ENCODE measurements at regions not wholly inside any gene's neighbourhood (a gene's known extent, or its start where the extent isn't known, plus 50 kb on each side); places are given as distances from the start of the nearest gene placed in this dataset.
"Not testable (repeated sequence)": the region's sequence is repeated elsewhere in the genome, so short reads cannot be mapped to it uniquely, and the experiment has no call there.

DNA sequence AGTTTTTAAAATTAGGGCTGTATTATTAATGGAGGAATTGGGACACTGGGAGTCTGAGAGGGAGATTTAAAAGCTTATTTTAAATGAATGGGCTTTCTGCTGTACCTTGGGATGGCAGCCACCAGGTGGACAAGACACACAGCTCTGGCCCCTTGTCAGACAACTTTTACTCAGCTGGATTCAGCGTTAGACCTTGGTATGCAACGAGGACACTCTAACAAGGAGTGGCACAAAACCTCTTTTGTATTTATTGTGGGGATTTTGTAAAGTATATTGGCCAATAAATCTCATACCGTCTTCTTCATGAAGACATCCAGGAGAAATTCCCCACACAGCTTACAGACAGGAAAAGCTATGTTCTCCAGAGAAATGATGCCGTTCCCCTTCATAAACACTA, 105.7 kb downstream of the LCA5 start:
- no peak for DNase-seq

- DNase-seq = no peak
Observed at GRCh38 chr6:79430913-79431536, 106.2 kb downstream of the LCA5 start.

DNA sequence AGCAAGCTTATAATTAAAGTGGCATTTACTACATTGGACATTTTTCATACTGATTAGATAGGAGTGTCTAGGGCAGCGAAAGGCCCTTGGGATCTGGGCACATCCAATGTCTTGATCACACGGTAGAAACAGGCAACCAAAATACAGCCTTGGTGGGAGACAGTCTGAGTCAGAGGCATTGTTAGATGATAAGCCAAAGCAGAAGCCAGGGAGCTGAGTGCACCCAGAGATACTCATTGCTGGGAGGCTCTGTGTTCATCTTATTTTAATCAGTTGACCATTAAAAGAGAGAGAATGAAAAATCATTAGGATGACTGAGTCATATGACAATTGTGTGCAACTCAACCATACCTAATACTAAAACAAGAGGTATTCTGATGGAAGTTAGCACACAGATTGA, 109.5 kb downstream of the LCA5 start:
- no peak for DNase-seq

GRCh38 chr6:79426625-79427278, 110.5 kb downstream of the LCA5 start:
- DNase-seq = no peak

GRCh38 chr6:79425589-79426311, 111.5 kb downstream of the LCA5 start:
- DNase-seq = no peak

DNA sequence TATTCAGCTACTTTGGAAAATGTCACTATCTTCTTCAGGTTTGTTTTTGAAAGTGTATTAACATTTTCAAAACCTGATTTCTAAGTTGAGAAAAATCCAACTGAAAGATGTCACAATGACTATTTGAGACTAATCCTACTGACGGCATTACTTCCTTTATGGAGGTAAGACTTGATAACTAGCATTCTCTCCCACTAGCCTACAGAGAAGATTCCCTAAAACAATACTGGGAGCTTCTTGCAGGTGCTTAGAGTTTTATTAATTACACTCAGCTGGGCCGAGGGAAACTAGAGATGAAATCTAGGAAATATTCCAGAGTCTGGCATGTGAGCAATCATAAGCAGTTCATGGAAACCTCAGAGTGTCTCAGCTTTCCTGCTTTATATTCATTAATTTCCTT, 114.0 kb downstream of the LCA5 start:
- no peak for DNase-seq

DNA sequence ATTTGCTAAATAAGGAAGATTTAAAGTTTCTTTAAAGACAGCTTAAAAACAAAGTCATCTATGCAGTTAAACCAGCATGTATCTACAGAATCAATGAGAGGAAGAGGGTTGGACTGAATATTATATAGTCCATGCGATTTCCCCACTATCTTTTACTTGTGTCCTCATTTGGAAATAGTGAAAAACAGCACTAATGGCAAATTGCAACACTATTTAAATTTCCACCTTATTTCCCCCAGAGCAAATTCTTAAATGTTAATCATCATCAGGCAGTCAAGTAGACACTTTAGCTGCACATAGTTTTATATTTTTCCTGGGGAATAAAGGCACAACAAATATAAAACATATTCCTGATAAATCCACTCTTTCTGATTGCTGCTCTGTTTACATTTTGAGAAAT, 114.6 kb downstream of the LCA5 start:
- no peak for DNase-seq

GRCh38 chr6:79421707-79422484, 115.3 kb downstream of the LCA5 start:
- DNase-seq = peak; percentile 88

GRCh38 chr6:79421001-79421411, 116.2 kb downstream of the LCA5 start:
- no peak for DNase-seq

DNA sequence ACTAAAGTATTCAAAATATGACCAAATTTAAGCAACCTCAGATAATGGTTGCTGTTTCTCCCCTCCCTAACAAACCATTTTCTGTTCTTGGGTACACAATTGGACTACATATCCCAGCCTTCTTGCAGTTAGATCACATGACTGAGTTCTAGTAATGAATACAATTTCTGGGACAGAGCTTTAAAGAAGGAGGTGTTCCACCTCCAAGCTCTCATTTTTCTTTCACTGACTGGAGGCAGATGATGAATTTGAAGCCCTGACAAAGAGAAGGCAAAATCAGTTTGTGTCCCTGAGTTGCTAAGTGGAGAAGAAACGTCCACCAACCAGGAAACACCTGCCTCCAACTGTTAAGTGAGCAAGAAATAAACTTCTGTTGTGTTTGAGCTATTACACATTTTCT, 117.2 kb downstream of the LCA5 start:
- no peak for DNase-seq

GRCh38 chr6:79416931-79417330, 120.3 kb downstream of the LCA5 start:
- no peak for DNase-seq

GRCh38 chr6:79413562-79414002, 123.6 kb downstream of the LCA5 start:
- no peak for DNase-seq

GRCh38 chr6:79410806-79411205, 126.4 kb downstream of the LCA5 start:
- DNase-seq = no peak

- no peak for DNase-seq
Observed at GRCh38 chr6:79408256-79408974, 128.8 kb downstream of the LCA5 start.

GRCh38 chr6:79404677-79405076, 132.6 kb downstream of the LCA5 start:
- no peak for DNase-seq

GRCh38 chr6:79404261-79404660, 133.0 kb downstream of the LCA5 start:
- DNase-seq = no peak

DNA sequence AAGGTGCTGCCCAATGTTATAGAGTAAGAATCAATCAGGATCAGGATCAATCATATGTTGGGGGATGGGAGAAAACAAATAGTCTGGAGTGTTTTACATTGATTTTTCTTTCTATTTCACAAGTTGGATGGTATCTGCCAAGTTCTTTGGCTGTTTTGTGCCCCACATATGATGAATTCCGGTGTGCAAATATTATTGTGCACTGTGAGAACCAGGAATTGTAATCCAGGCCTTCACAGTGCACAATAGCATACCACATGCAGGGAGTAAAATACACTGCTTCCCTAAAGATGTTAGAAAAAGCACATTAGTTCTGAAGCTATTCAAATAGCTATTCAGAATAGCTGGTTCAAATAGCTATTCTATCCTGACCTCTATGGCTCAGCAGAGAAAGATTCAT, 133.7 kb downstream of the LCA5 start:
- no peak for DNase-seq

GRCh38 chr6:79403086-79403485, 134.1 kb downstream of the LCA5 start:
- DNase-seq = no peak

- DNase-seq = no peak
Observed at GRCh38 chr6:79399499-79399898, 137.7 kb downstream of the LCA5 start.

- not testable (repeated sequence) for DNase-seq
Observed at GRCh38 chr6:79398617-79399016, 138.6 kb downstream of the LCA5 start.

- DNase-seq = no peak
Observed at GRCh38 chr6:79396625-79397024, 140.6 kb downstream of the LCA5 start.

GRCh38 chr6:79394690-79395089, 142.5 kb downstream of the LCA5 start:
- no peak for DNase-seq
